WTC11 (cell line): ENCODE measurements at regions not wholly inside any gene's neighbourhood (a gene's known extent, or its start where the extent isn't known, plus 50 kb on each side); places are given as distances from the start of the nearest gene placed in this dataset.
A peak's percentile ranks its signal among the peaks of the same experiment; 100 is the strongest.

ENCODE experiments used
- ATAC-seq: fragments of 200-7000 bp; cut with Tn5 transposase; 2 replicates; pipeline ENCODE4 v1.10.0; 2021; ENCODE audit warnings: mild to moderate bottlenecking, moderate library complexity
- CTCF ChIA-PET: fragments of 300-600 bp; sonication (Branson Sonifier 250); formaldehyde crosslinking; loops from one replicate; lab custom pipeline; 2021; ENCODE audit warnings: antibody characterized with exemption; lab: Charles Lee
- POLR2A ChIA-PET: fragments of 350-600 bp; sonication (Branson Sonifier 250); formaldehyde crosslinking; loops from one replicate; lab custom pipeline; 2021; ENCODE audit warnings: antibody characterized with exemption; lab: Charles Lee
- DNase-seq: peaks from one replicate; pipeline ENCODE4 v3.0.0; 2021; ENCODE audit warnings: low spot score
- H3K27ac Mint-ChIP-seq: 2 replicates; pipeline ENCODE4 v1.8.0; 2021; ENCODE audit warnings: mixed read lengths
- H3K27me3 Mint-ChIP-seq: 2 replicates; pipeline ENCODE4 v1.8.0; 2021; ENCODE audit warnings: low read depth, mild to moderate bottlenecking, moderate library complexity, mixed read lengths
- H3K36me3 Mint-ChIP-seq: 2 replicates; pipeline ENCODE4 v1.8.0; 2021; ENCODE audit warnings: mixed read lengths
- H3K4me1 Mint-ChIP-seq: 2 replicates; pipeline ENCODE4 v1.8.0; 2022; ENCODE audit warnings: mixed read lengths
- H3K4me3 Mint-ChIP-seq: 2 replicates; pipeline ENCODE4 v1.8.0; 2021; ENCODE audit warnings: mild to moderate bottlenecking, moderate library complexity, mixed read lengths
- H3K9me3 Mint-ChIP-seq: 2 replicates; pipeline ENCODE4 v1.8.0; 2021; ENCODE audit warnings: mixed read lengths
- ARID4B ChIP-seq: sonication (generic); formaldehyde crosslinking; IDR thresholded peaks from 2 replicates; pipeline ENCODE4 v1.8.0; 2023; ENCODE audit warnings: missing genetic modification reagents, mild to moderate bottlenecking, borderline replicate concordance
- ATF1 ChIP-seq: sonication (generic); formaldehyde crosslinking; IDR thresholded peaks from 2 replicates; pipeline ENCODE4 v1.8.1; 2023; ENCODE audit warnings: mild to moderate bottlenecking, moderate library complexity, missing genetic modification reagents
- CBFB ChIP-seq: sonication (generic); formaldehyde crosslinking; IDR thresholded peaks from 2 replicates; pipeline ENCODE4 v1.8.1; 2022; ENCODE audit warnings: mild to moderate bottlenecking, low read depth, missing genetic modification reagents
- CREM ChIP-seq: sonication (generic); formaldehyde crosslinking; IDR thresholded peaks from 2 replicates; pipeline ENCODE4 v1.8.1; 2022; ENCODE audit warnings: mild to moderate bottlenecking, missing genetic modification reagents, moderate library complexity
- GABPB1 ChIP-seq: sonication (generic); formaldehyde crosslinking; IDR thresholded peaks from 2 replicates; pipeline ENCODE4 v1.8.1; 2023; ENCODE audit warnings: mild to moderate bottlenecking, missing genetic modification reagents
- TEAD1 ChIP-seq: sonication (generic); formaldehyde crosslinking; IDR thresholded peaks from 2 replicates; pipeline ENCODE4 v1.8.0; 2022; ENCODE audit warnings: mild to moderate bottlenecking, missing genetic modification reagents
- ZBTB21 ChIP-seq: sonication (generic); formaldehyde crosslinking; IDR thresholded peaks from 2 replicates; pipeline ENCODE4 v1.8.1; 2023; ENCODE audit warnings: mild to moderate bottlenecking, missing genetic modification reagents, borderline replicate concordance
- ZNF281 ChIP-seq: sonication (generic); formaldehyde crosslinking; IDR thresholded peaks from 2 replicates; pipeline ENCODE4 v1.8.0; 2023; ENCODE audit warnings: mild to moderate bottlenecking, missing genetic modification reagents
- ZNF423 ChIP-seq: fragments of 250-450 bp; sonication (Bioruptor Pico); IDR thresholded peaks from 2 replicates; pipeline ENCODE4 v2.1.2; 2022; ENCODE audit warnings: mild to moderate bottlenecking, moderate library complexity
- ZNF512 ChIP-seq: sonication (generic); formaldehyde crosslinking; IDR thresholded peaks from 2 replicates; pipeline ENCODE4 v1.8.1; 2022; ENCODE audit warnings: missing genetic modification reagents, borderline replicate concordance
- TF ChIP-seq, protein P1 (sequence below): sonication (generic); formaldehyde crosslinking; IDR thresholded peaks from 2 replicates; pipeline ENCODE4 v1.8.1; 2023; ENCODE audit warnings: mild to moderate bottlenecking, missing genetic modification reagents

GRCh38 chr4:136784326-136784725, 748.0 kb downstream of the PCDH18 start (continued):
- TF ChIP-seq ZNF281 (CRISPR knock-in tag) = no peak
- TF ChIP-seq TEAD1 (CRISPR knock-in tag) = no peak
- TF ChIP-seq, all 79 proteins: peak for 0

GRCh38 chr4:136769717-136770116, 762.6 kb downstream of the PCDH18 start:
- CTCF ChIA-PET = no interaction called here
- ATAC-seq = peak; percentile 46; the same call in 1 of the 2 replicates
- DNase-seq = no peak
- POLR2A ChIA-PET = no interaction called here
- Mint-ChIP-seq H3K36me3 (peaks cover 19% of the 10 kb centered on the region), H3K27me3 (no peaks in the 10 kb centered on the region), H3K27ac (no peak overlapping the region), H3K4me3 (no peak overlapping the region), H3K4me1 (peaks cover 7% of the 10 kb centered on the region), H3K9me3 (peaks cover 27% of the 10 kb centered on the region)
- no peak for TF ChIP-seq ATF1 (CRISPR knock-in tag)
- no peak for TF ChIP-seq ZNF512 (CRISPR knock-in tag)
- TF ChIP-seq, protein P1, sequence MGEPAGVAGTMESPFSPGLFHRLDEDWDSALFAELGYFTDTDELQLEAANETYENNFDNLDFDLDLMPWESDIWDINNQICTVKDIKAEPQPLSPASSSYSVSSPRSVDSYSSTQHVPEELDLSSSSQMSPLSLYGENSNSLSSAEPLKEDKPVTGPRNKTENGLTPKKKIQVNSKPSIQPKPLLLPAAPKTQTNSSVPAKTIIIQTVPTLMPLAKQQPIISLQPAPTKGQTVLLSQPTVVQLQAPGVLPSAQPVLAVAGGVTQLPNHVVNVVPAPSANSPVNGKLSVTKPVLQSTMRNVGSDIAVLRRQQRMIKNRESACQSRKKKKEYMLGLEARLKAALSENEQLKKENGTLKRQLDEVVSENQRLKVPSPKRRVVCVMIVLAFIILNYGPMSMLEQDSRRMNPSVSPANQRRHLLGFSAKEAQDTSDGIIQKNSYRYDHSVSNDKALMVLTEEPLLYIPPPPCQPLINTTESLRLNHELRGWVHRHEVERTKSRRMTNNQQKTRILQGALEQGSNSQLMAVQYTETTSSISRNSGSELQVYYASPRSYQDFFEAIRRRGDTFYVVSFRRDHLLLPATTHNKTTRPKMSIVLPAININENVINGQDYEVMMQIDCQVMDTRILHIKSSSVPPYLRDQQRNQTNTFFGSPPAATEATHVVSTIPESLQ = no peak
- no peak for TF ChIP-seq CREM (CRISPR knock-in tag)

DNA sequence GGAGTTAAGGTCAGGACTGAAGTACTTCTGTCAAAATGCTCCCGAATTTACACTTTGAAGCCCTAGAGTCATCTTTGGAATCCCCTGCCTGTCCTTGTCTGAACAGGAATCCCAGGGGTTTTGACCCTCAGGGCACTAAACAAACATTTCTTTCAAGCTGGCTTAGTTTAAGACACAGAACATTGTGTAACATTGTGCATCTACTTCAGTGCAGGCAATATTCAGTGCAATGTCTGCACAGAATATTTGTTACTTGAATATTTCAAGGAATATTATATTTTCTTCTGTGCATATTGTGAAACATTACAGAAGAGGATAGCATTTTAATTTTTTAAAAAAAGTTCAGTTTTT, 763.4 kb downstream of the PCDH18 start:
- Mint-ChIP-seq H3K27ac (no peak overlapping the region), H3K9me3 (peaks cover 27% of the 10 kb centered on the region), H3K4me3 (no peak overlapping the region), H3K4me1 (peaks cover 11% of the 10 kb centered on the region), H3K36me3 (peaks cover 19% of the 10 kb centered on the region), H3K27me3 (no peaks in the 10 kb centered on the region)
- TF ChIP-seq GABPB1 (no peak), CREM (CRISPR knock-in tag) (no peak), CBFB (CRISPR knock-in tag) (no peak), ZNF423 (CRISPR knock-in tag) (no peak), ZBTB21 (CRISPR knock-in tag) (no peak), ARID4B (CRISPR knock-in tag) (no peak)
- ATAC-seq = no peak
- POLR2A ChIA-PET = no interaction called here
- CTCF ChIA-PET = no interaction called here
- DNase-seq = no peak
